RWPE2 (cell line): ENCODE measurements at regions not wholly inside any gene's neighbourhood (a gene's known extent, or its start where the extent isn't known, plus 50 kb on each side); places are given as distances from the start of the nearest gene placed in this dataset.

ENCODE experiments used
- ATAC-seq: fragments of 200-7000 bp; cut with Tn5 transposase; 3 replicates; pipeline ENCODE4 v1.9.1; 2021; ENCODE audit warnings: low read depth
- DNase-seq: peaks from one replicate; pipeline ENCODE4 v3.0.0-alpha.2; 2020; ENCODE audit warnings: low spot score
- H3K27ac ChIP-seq: fragments of 450-650 bp; 2 replicates; pipeline ENCODE4 v1.5.1; 2017; ENCODE audit warnings: mild to moderate bottlenecking; ENCODE audit not compliant: poor library complexity, severe bottlenecking
- H3K27me3 ChIP-seq: fragments of 250-450 bp; sonication (Bioruptor Pico); 2 replicates; pipeline ENCODE4 v1.5.1; 2021; ENCODE audit warnings: mild to moderate bottlenecking, moderate library complexity; ENCODE audit not compliant: insufficient read depth, poor library complexity, severe bottlenecking
- H3K36me3 ChIP-seq: fragments of 250-450 bp; sonication (Bioruptor Pico); 2 replicates; pipeline ENCODE4 v1.5.1; 2020; ENCODE audit warnings: low read depth, mild to moderate bottlenecking, moderate library complexity
- H3K4me1 ChIP-seq: fragments of 250-450 bp; sonication (Bioruptor Pico); 2 replicates; pipeline ENCODE4 v1.5.1; 2021; ENCODE audit warnings: mild to moderate bottlenecking, moderate library complexity; ENCODE audit not compliant: insufficient read depth, poor library complexity, severe bottlenecking
- H3K4me3 ChIP-seq: fragments of 250-450 bp; sonication (Bioruptor Pico); 2 replicates; pipeline ENCODE4 v1.5.1; 2021; ENCODE audit warnings: mild to moderate bottlenecking, moderate library complexity; ENCODE audit not compliant: severe bottlenecking
- H3K9me3 ChIP-seq: fragments of 250-450 bp; sonication (Bioruptor Pico); 2 replicates; pipeline ENCODE4 v1.5.1; 2021; ENCODE audit warnings: mild to moderate bottlenecking, moderate library complexity; ENCODE audit not compliant: severe bottlenecking
- CTCF ChIP-seq: fragments of 450-650 bp; IDR thresholded peaks from one replicate; pipeline ENCODE4 v1.5.1; 2017; ENCODE audit warnings: mild to moderate bottlenecking, moderate library complexity; ENCODE audit not compliant: poor library complexity, severe bottlenecking

- no peak for TF ChIP-seq CTCF
- ATAC-seq = peak; percentile 22; the same call in 1 of the 3 replicates
- Histone ChIP-seq H3K4me1 (no peaks in the 10 kb centered on the region), H3K27me3 (no peaks in the 10 kb centered on the region), H3K27ac (no peak overlapping the region), H3K4me3 (no peak overlapping the region), H3K9me3 (no peaks in the 10 kb centered on the region), H3K36me3 (no peaks in the 10 kb centered on the region)
- no peak for DNase-seq
Measured at GRCh38 chr20:39338469-39339376, 376.6 kb downstream of the DHX35 start.

GRCh38 chr20:39333211-39333610 lies 371.1 kb downstream of the DHX35 start:
- H3K27ac ChIP-seq = no peak overlapping the region
- H3K4me3 ChIP-seq = no peak overlapping the region
- TF ChIP-seq CTCF = no peak
- no peaks in the 10 kb centered on the region for H3K9me3 ChIP-seq
- no peaks in the 10 kb centered on the region for H3K36me3 ChIP-seq
- no peaks in the 10 kb centered on the region for H3K27me3 ChIP-seq
- DNase-seq (no peak), ATAC-seq (no peak)
- H3K4me1 ChIP-seq = no peaks in the 10 kb centered on the region

- Histone ChIP-seq H3K27me3 (peaks cover 8% of the 10 kb centered on the region), H3K36me3 (no peaks in the 10 kb centered on the region), H3K9me3 (no peaks in the 10 kb centered on the region), H3K4me1 (no peaks in the 10 kb centered on the region), H3K27ac (no peak overlapping the region), H3K4me3 (no peak overlapping the region)
- peak; percentile 14; the same call in 1 of the 3 replicates for ATAC-seq
- DNase-seq = no peak
- no peak for TF ChIP-seq CTCF
Measured at GRCh38 chr20:39328347-39328746, 366.2 kb downstream of the DHX35 start.

- DNase-seq = no peak
- Histone ChIP-seq H3K27ac (no peak overlapping the region), H3K4me1 (no peaks in the 10 kb centered on the region), H3K27me3 (peaks cover 30% of the 10 kb centered on the region), H3K36me3 (no peaks in the 10 kb centered on the region), H3K9me3 (no peaks in the 10 kb centered on the region), H3K4me3 (no peak overlapping the region)
- TF ChIP-seq CTCF = no peak
- peak; percentile 35; the same call in 1 of the 3 replicates for ATAC-seq
Measured at GRCh38 chr20:39326050-39326449, 363.9 kb downstream of the DHX35 start.

- TF ChIP-seq CTCF = no peak
- ATAC-seq = peak; percentile 24; the same call in 1 of the 3 replicates
Measured at GRCh38 chr20:39318911-39319310, 356.8 kb downstream of the DHX35 start.

More at GRCh38 chr20:39318911-39319310, 356.8 kb downstream of the DHX35 start:
- DNase-seq = no peak
- Histone ChIP-seq H3K27me3 (peaks cover 45% of the 10 kb centered on the region), H3K9me3 (no peaks in the 10 kb centered on the region), H3K4me1 (no peaks in the 10 kb centered on the region), H3K4me3 (no peak overlapping the region), H3K27ac (no peak overlapping the region), H3K36me3 (no peaks in the 10 kb centered on the region)
